Endodermal cell (in vitro differentiated cells): ENCODE measurements at regions not wholly inside any gene's neighbourhood (a gene's known extent, or its start where the extent isn't known, plus 50 kb on each side); places are given as distances from the start of the nearest gene placed in this dataset.
A peak's percentile ranks its signal among the peaks of the same experiment; 100 is the strongest.

Experiments
- DNase-seq: peaks from one replicate; pipeline ENCODE4 v3.0.0-alpha.2; 2017
- H3K27ac ChIP-seq: 2 replicates; pipeline ENCODE4 v1.5.1; 2013; ENCODE audit warnings: mild to moderate bottlenecking, low read depth, low read length, moderate library complexity
- H3K27me3 ChIP-seq: 2 replicates; pipeline ENCODE4 v1.6.1; 2013; ENCODE audit warnings: mild to moderate bottlenecking, low read length, moderate library complexity; ENCODE audit not compliant: insufficient read depth, control insufficient read depth, poor library complexity, severe bottlenecking
- H3K36me3 ChIP-seq: 2 replicates; pipeline ENCODE4 v1.7.0; 2013; ENCODE audit warnings: mild to moderate bottlenecking, low read length, moderate library complexity; ENCODE audit not compliant: control insufficient read depth, insufficient read depth
- H3K4me1 ChIP-seq: one replicate; pipeline ENCODE4 v1.7.0; 2013; ENCODE audit warnings: low read length; ENCODE audit not compliant: control insufficient read depth, insufficient read depth
- H3K4me3 ChIP-seq: 2 replicates; pipeline ENCODE4 v1.5.1; 2013; ENCODE audit warnings: mild to moderate bottlenecking, low read length, moderate library complexity
- H3K9ac ChIP-seq: 2 replicates; pipeline ENCODE4 v1.6.1; 2013; ENCODE audit warnings: mild to moderate bottlenecking, low read length, moderate library complexity; ENCODE audit not compliant: poor library complexity, severe bottlenecking; ENCODE audit errors: extremely low read depth
- H3K9me3 ChIP-seq: 2 replicates; pipeline ENCODE4 v1.6.1; 2013; ENCODE audit warnings: mild to moderate bottlenecking, low read length, moderate library complexity; ENCODE audit not compliant: control insufficient read depth
- H3K27ac Mint-ChIP-seq: 2 replicates; pipeline ENCODE4 v1.8.0; 2020; ENCODE audit warnings: mixed read lengths
- H3K27me3 Mint-ChIP-seq: 2 replicates; pipeline ENCODE4 v1.8.0; 2021; ENCODE audit warnings: mild to moderate bottlenecking, mixed read lengths; ENCODE audit not compliant: insufficient read depth
- H3K36me3 Mint-ChIP-seq: 2 replicates; pipeline ENCODE4 v1.8.0; 2020; ENCODE audit warnings: low read depth, mixed read lengths
- H3K4me1 Mint-ChIP-seq: 2 replicates; pipeline ENCODE4 v1.8.0; 2020; ENCODE audit warnings: mixed read lengths
- H3K4me3 Mint-ChIP-seq: 2 replicates; pipeline ENCODE4 v1.8.0; 2020; ENCODE audit warnings: mild to moderate bottlenecking, moderate library complexity, mixed read lengths
- H3K9me3 Mint-ChIP-seq: 2 replicates; pipeline ENCODE4 v1.8.0; 2020; ENCODE audit warnings: mild to moderate bottlenecking, mixed read lengths
- CTCF ChIP-seq: fragments of 200-600 bp; sonication (generic); conservative IDR thresholded peaks from 2 replicates; pipeline ENCODE4 v1.5.0; 2021; ENCODE audit warnings: antibody characterized with exemption, mild to moderate bottlenecking
- WGBS, 2 experiments: methylation state at CpG; one replicate each; pipeline versions ENCODE4 v1.1.5 to v1.1.7; 2013; ENCODE audit warnings: missing lambda C conversion rate in 2 of 2, mixed read lengths in 1 of 2; ENCODE audit not compliant: insufficient coverage in 1 of 2, insufficient read length in 1 of 2; 5-methylcytosine and 5-hydroxymethylcytosine counted together

DNA sequence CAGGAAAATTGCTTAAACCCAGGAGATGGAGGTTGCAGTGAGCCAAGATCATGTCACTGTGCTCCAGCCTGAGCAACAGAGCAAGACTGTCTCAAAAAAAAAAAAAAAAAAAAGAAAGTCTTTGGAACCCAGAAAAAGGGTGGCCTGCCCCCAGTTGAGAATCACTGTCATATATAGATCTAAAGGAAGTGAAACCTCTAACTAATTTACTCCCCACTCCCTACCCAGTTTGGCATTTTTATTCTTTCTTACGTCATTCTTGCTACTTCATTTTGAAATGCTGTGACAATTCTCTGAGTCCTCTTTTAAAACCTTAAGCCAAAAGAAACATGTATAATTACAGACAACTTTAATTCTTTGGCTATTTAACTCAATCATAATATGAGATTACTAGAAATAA, 254.8 kb downstream of the CDC5L start:
- H3K27ac Mint-ChIP-seq = no peak overlapping the region

DNA sequence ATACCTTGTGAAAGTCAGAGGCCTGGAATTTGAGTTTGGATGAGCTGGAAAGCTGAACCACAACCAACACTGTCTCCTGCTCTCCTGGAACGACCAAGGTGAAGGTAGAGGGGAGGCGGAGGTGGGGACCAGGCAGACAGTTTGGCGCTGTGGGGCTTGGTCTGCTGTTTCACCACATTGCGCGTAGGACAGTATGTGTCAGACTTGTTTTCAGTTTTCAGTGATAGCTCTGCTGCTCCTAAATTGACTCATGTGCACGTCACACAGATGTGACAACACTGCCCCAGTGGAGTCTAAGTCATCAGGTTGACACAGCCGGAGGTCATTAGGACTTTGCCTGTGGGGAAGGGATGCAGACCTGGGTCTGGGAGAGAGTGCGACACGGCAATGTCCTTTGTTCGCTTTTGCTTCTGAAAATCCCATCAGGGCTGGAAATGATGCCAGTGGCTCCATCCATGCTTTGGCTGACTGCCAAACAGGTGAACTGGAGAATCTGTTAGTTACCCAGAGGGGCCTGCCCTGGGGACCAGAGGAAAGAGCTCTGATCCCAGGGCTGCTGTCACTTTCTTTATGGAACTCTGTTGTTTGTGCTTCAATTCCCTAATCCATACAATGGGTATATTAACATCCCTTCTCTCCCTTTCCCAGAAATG, 255.5 kb downstream of the CDC5L start:
- Histone ChIP-seq H3K9me3 (no peaks in the 10 kb centered on the region), H3K9ac (no peak overlapping the region), H3K27me3 (no peaks in the 10 kb centered on the region), H3K36me3 (no peaks in the 10 kb centered on the region), H3K4me1 (no peaks in the 10 kb centered on the region), H3K27ac (no peak overlapping the region), H3K4me3 (no peak overlapping the region)
- Mint-ChIP-seq H3K4me3 (no peak overlapping the region), H3K36me3 (no peaks in the 10 kb centered on the region), H3K9me3 (no peaks in the 10 kb centered on the region), H3K27ac (no peak overlapping the region), H3K4me1 (no peaks in the 10 kb centered on the region), H3K27me3 (peaks cover 12% of the 10 kb centered on the region)
- 96% methylated on average over 6 to 10 of the region's 10 CpGs for WGBS, 2 experiments
- TF ChIP-seq CTCF = no peak
- DNase-seq = no peak

More for the DNA sequence above, 254.8 kb downstream of the CDC5L start:
- Histone ChIP-seq H3K9ac (no peak overlapping the region), H3K27me3 (no peaks in the 10 kb centered on the region), H3K4me1 (no peaks in the 10 kb centered on the region), H3K36me3 (no peaks in the 10 kb centered on the region), H3K4me3 (no peak overlapping the region), H3K27ac (no peak overlapping the region), H3K9me3 (no peaks in the 10 kb centered on the region)
- Mint-ChIP-seq H3K36me3 (no peaks in the 10 kb centered on the region), H3K27me3 (peaks cover 12% of the 10 kb centered on the region), H3K9me3 (no peaks in the 10 kb centered on the region), H3K4me3 (no peak overlapping the region), H3K4me1 (no peaks in the 10 kb centered on the region)
- WGBS, 2 experiments = 95 to 100% methylated on average over 1 of the region's 1 CpG
- no peak for TF ChIP-seq CTCF
- no peak for DNase-seq

GRCh38 chr6:44645276-44645675, 257.8 kb downstream of the CDC5L start:
- H3K9ac ChIP-seq = no peak overlapping the region
- no peaks in the 10 kb centered on the region for H3K9me3 Mint-ChIP-seq
- H3K27ac Mint-ChIP-seq = no peak overlapping the region
- H3K4me3 Mint-ChIP-seq = no peak overlapping the region
- 81% methylated on average over 6 of the region's 6 CpGs for WGBS, 2 experiments
- no peaks in the 10 kb centered on the region for H3K9me3 ChIP-seq
- no peaks in the 10 kb centered on the region for H3K36me3 ChIP-seq
- no peaks in the 10 kb centered on the region for H3K4me1 Mint-ChIP-seq
- H3K36me3 Mint-ChIP-seq = no peaks in the 10 kb centered on the region
- no peak overlapping the region for H3K4me3 ChIP-seq
- no peak overlapping the region for H3K27ac ChIP-seq
- no peaks in the 10 kb centered on the region for H3K27me3 ChIP-seq
- H3K4me1 ChIP-seq = no peaks in the 10 kb centered on the region
- peak; percentile 66 for TF ChIP-seq CTCF
- H3K27me3 Mint-ChIP-seq = peaks cover 34% of the 10 kb centered on the region
- no peak for DNase-seq
